H9 (cell line): ENCODE measurements at regions not wholly inside any gene's neighbourhood (a gene's known extent, or its start where the extent isn't known, plus 50 kb on each side); places are given as distances from the start of the nearest gene placed in this dataset.

Experiments
- DNase-seq: peaks from one replicate; pipeline ENCODE4 v3.0.0-alpha.2; 2017
- H2AFZ ChIP-seq: one replicate; pipeline ENCODE4 v1.6.1; 2013; ENCODE audit warnings: mild to moderate bottlenecking, low read length, control low read depth, moderate library complexity
- H2AK5ac ChIP-seq: 2 replicates; pipeline ENCODE4 v1.6.1; 2013; ENCODE audit warnings: low read length, control low read depth, mixed read lengths; ENCODE audit not compliant: insufficient read length
- H2BK120ac ChIP-seq: one replicate; pipeline ENCODE4 v1.6.1; 2013; ENCODE audit warnings: low read depth, mild to moderate bottlenecking, low read length, control low read depth, inconsistent platforms; ENCODE audit not compliant: poor library complexity, severe bottlenecking
- H2BK12ac ChIP-seq: 2 replicates; pipeline ENCODE4 v1.6.1; 2013; ENCODE audit warnings: low read length, control low read depth, mixed read lengths, low read depth; ENCODE audit not compliant: insufficient read length
- H2BK15ac ChIP-seq: 2 replicates; pipeline ENCODE4 v1.6.1; 2013; ENCODE audit warnings: low read depth, low read length, control low read depth
- H2BK20ac ChIP-seq: one replicate; pipeline ENCODE4 v1.6.1; 2013; ENCODE audit warnings: low read depth, mild to moderate bottlenecking, low read length, control low read depth, inconsistent platforms; ENCODE audit not compliant: poor library complexity, severe bottlenecking
- H2BK5ac ChIP-seq: 2 replicates; pipeline ENCODE4 v1.6.1; 2013; ENCODE audit warnings: low read length, control low read depth, mixed read lengths; ENCODE audit not compliant: insufficient read length
- H3K14ac ChIP-seq: 2 replicates; pipeline ENCODE4 v1.6.1; 2013; ENCODE audit warnings: low read length, control low read depth; ENCODE audit not compliant: insufficient read depth
- H3K18ac ChIP-seq: 2 replicates; pipeline ENCODE4 v1.6.1; 2013; ENCODE audit warnings: low read depth, mild to moderate bottlenecking, mixed read lengths, low read length, control low read depth; ENCODE audit not compliant: insufficient read length
- H3K23ac ChIP-seq: 2 replicates; pipeline ENCODE4 v1.6.1; 2013; ENCODE audit warnings: low read length, control low read depth, mixed read lengths, low read depth; ENCODE audit not compliant: insufficient read length
- H3K23me2 ChIP-seq: 2 replicates; pipeline ENCODE4 v1.6.1; 2013; ENCODE audit warnings: low read depth, mild to moderate bottlenecking, mixed read lengths, low read length, control low read depth; ENCODE audit not compliant: insufficient read length, poor library complexity, severe bottlenecking
- H3K27ac ChIP-seq: 2 replicates; pipeline ENCODE4 v1.5.1; 2013; ENCODE audit warnings: low read length, control low read depth, mixed read lengths, low read depth; ENCODE audit not compliant: insufficient read length
- H3K27me3 ChIP-seq: 2 replicates; pipeline ENCODE4 v1.6.1; 2013; ENCODE audit warnings: low read length, control low read depth, inconsistent platforms; ENCODE audit not compliant: insufficient read depth
- H3K4ac ChIP-seq: 2 replicates; pipeline ENCODE4 v1.6.1; 2013; ENCODE audit warnings: low read depth, mild to moderate bottlenecking, control low read depth, inconsistent platforms, low read length, moderate library complexity
- H3K4me1 ChIP-seq: 2 replicates; pipeline ENCODE4 v1.6.1; 2013; ENCODE audit warnings: low read length, control low read depth, inconsistent platforms; ENCODE audit not compliant: insufficient read depth
- H3K4me2 ChIP-seq: 2 replicates; pipeline ENCODE4 v1.6.1; 2013; ENCODE audit warnings: low read length, control low read depth, mixed read lengths; ENCODE audit not compliant: insufficient read length, insufficient read depth
- H3K56ac ChIP-seq: 2 replicates; pipeline ENCODE4 v1.6.1; 2013; ENCODE audit warnings: low read depth, mild to moderate bottlenecking, mixed read lengths, low read length, control low read depth; ENCODE audit not compliant: insufficient read length
- H3K79me1 ChIP-seq: 2 replicates; pipeline ENCODE4 v1.6.1; 2013; ENCODE audit warnings: low read depth, mild to moderate bottlenecking, moderate library complexity, low read length, control low read depth, inconsistent platforms; ENCODE audit not compliant: insufficient read depth, poor library complexity, severe bottlenecking
- H3K79me2 ChIP-seq: 2 replicates; pipeline ENCODE4 v1.6.1; 2013; ENCODE audit warnings: low read length, control low read depth, inconsistent platforms; ENCODE audit not compliant: insufficient read depth
- H3K9ac ChIP-seq: 2 replicates; pipeline ENCODE4 v1.6.1; 2013; ENCODE audit warnings: low read length, control low read depth, mixed read lengths; ENCODE audit not compliant: insufficient read length; ENCODE audit errors: extremely low read depth
- H3K9me3 ChIP-seq: one replicate; pipeline ENCODE4 v1.6.1; 2013; ENCODE audit warnings: low read depth, low read length, inconsistent platforms; ENCODE audit not compliant: control insufficient read depth
- H3T11ph ChIP-seq: one replicate; pipeline ENCODE4 v1.6.1; 2013; ENCODE audit warnings: mild to moderate bottlenecking, low read length, control low read depth, inconsistent platforms
- H4K20me1 ChIP-seq: one replicate; pipeline ENCODE4 v1.6.1; 2013; ENCODE audit not compliant: control insufficient read depth, insufficient read length, insufficient read depth
- H4K5ac ChIP-seq: 2 replicates; pipeline ENCODE4 v1.6.1; 2013; ENCODE audit warnings: low read depth, mild to moderate bottlenecking, mixed read lengths, low read length, control low read depth; ENCODE audit not compliant: insufficient read length
- H4K8ac ChIP-seq: replicated peaks from 2 replicates; pipeline ENCODE4 v1.6.1; 2013; ENCODE audit warnings: low read length, control low read depth, mixed read lengths, low read depth; ENCODE audit not compliant: insufficient read length
- H4K91ac ChIP-seq: 2 replicates; pipeline ENCODE4 v1.6.1; 2013; ENCODE audit warnings: low read depth, mild to moderate bottlenecking, moderate library complexity, mixed read lengths, low read length, control low read depth; ENCODE audit not compliant: insufficient read length
- H3K27ac Mint-ChIP-seq, 3 experiments: 2 replicates in 2 of 3; 3 replicates in 1 of 3; pipeline ENCODE4 v1.8.0; 2020 to 2021; ENCODE audit warnings: mixed read lengths in 3 of 3, mild to moderate bottlenecking in 1 of 3, moderate library complexity in 1 of 3
- H3K27me3 Mint-ChIP-seq: 2 replicates; pipeline ENCODE4 v1.8.0; 2021; ENCODE audit warnings: low read depth, mild to moderate bottlenecking, moderate library complexity, mixed read lengths
- H3K36me3 Mint-ChIP-seq, 3 experiments: 2 replicates in 2 of 3; 3 replicates in 1 of 3; pipeline ENCODE4 v1.8.0; 2020 to 2021; ENCODE audit warnings: low read depth in 3 of 3, mixed read lengths in 3 of 3; ENCODE audit not compliant: insufficient read depth in 1 of 3
- H3K4me1 Mint-ChIP-seq, 2 experiments: 2 replicates each; pipeline ENCODE4 v1.8.0; 2020; ENCODE audit warnings: mixed read lengths in 2 of 2
- H3K4me3 Mint-ChIP-seq, 2 experiments: 2 replicates in 1 of 2; 3 replicates in 1 of 2; pipeline ENCODE4 v1.8.0; 2020 to 2021; ENCODE audit warnings: mild to moderate bottlenecking in 2 of 2, mixed read lengths in 2 of 2, moderate library complexity in 1 of 2
- H3K9me3 Mint-ChIP-seq, 2 experiments: 2 replicates in 1 of 2; 3 replicates in 1 of 2; pipeline ENCODE4 v1.8.0; 2020; ENCODE audit warnings: mild to moderate bottlenecking in 2 of 2, mixed read lengths in 2 of 2, moderate library complexity in 1 of 2
- WGBS: extraction: QIAGEN DNeasy Blood & Tissue Kit; methylation state at CpG from one replicate; pipeline ENCODE4 v1.1.7; 2013; ENCODE audit warnings: missing lambda C conversion rate, low lambda C conversion rate, mixed read lengths; ENCODE audit not compliant: insufficient read length; ENCODE audit errors: extremely low coverage; 5-methylcytosine and 5-hydroxymethylcytosine counted together
- TF ChIP-seq, protein P1 (sequence below): fragments of 200-600 bp; sonication (generic); conservative IDR thresholded peaks from 3 replicates; pipeline ENCODE4 v1.8.0; 2021; ENCODE audit warnings: antibody characterized with exemption, mild to moderate bottlenecking

DNA sequence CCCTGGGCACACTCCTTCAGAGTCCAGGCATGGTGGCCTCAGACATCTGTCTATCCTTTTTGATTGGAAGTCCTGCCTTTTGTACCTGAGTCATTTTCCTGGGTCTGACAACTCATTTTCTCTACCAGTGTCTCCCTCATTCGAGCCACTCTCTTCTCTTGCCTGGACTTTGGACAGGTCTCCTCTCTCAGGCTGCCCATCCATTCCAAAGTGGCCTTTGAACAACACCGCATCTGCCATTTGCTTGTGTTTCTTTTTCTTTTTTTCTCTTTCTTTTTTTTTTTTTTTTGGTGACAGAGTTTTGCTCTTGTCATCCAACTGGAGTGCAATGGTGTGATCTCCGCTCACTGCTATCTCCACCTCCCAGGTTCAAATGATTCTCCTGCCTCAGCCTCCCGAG lies 142.1 kb upstream of the COBL start:
- no peak overlapping the region for H2BK5ac ChIP-seq
- no peak overlapping the region for H3K4me3 Mint-ChIP-seq
- no peak overlapping the region for H3T11ph ChIP-seq
- H3K27ac ChIP-seq: no peak overlapping the region
- H2AK5ac ChIP-seq: no peak overlapping the region
- H3K14ac ChIP-seq: no peak overlapping the region
- H4K8ac ChIP-seq: no peak overlapping the region
- no peak overlapping the region for H2BK15ac ChIP-seq
- H3K23ac ChIP-seq: no peak overlapping the region
- WGBS: no CpG with 5 or more reads among the region's 4 CpGs
- peaks cover 0 to 3% (median 0%) of the 10 kb centered on the region in 3 experiments; a peak in 1 of 7 replicates for H3K36me3 Mint-ChIP-seq
- H3K4me1 ChIP-seq: peaks cover 2% of the 10 kb centered on the region; the same call in 1 of the 2 replicates
- H3K9ac ChIP-seq: no peak overlapping the region
- H3K27me3 Mint-ChIP-seq: peaks cover 14% of the 10 kb centered on the region
- H3K56ac ChIP-seq: no peak overlapping the region
- TF ChIP-seq, protein P1, sequence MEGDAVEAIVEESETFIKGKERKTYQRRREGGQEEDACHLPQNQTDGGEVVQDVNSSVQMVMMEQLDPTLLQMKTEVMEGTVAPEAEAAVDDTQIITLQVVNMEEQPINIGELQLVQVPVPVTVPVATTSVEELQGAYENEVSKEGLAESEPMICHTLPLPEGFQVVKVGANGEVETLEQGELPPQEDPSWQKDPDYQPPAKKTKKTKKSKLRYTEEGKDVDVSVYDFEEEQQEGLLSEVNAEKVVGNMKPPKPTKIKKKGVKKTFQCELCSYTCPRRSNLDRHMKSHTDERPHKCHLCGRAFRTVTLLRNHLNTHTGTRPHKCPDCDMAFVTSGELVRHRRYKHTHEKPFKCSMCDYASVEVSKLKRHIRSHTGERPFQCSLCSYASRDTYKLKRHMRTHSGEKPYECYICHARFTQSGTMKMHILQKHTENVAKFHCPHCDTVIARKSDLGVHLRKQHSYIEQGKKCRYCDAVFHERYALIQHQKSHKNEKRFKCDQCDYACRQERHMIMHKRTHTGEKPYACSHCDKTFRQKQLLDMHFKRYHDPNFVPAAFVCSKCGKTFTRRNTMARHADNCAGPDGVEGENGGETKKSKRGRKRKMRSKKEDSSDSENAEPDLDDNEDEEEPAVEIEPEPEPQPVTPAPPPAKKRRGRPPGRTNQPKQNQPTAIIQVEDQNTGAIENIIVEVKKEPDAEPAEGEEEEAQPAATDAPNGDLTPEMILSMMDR: no peak
- H4K5ac ChIP-seq: no peak overlapping the region
- no peak overlapping the region for H4K91ac ChIP-seq
- no peak overlapping the region for H2BK12ac ChIP-seq
- H3K4me2 ChIP-seq: no peak overlapping the region
- H2BK20ac ChIP-seq: no peak overlapping the region
- peaks cover 41 to 45% of the 10 kb centered on the region in 2 experiments for H3K4me1 Mint-ChIP-seq
- H3K27ac Mint-ChIP-seq: no peak overlapping the region; a peak in 1 of 7 replicates
- no peaks in the 10 kb centered on the region for H4K20me1 ChIP-seq
- H3K79me1 ChIP-seq: no peaks in the 10 kb centered on the region
- H2AFZ ChIP-seq: no peak overlapping the region
- no peak overlapping the region for H2BK120ac ChIP-seq
- H3K4ac ChIP-seq: no peak overlapping the region
- H3K27me3 ChIP-seq: no peaks in the 10 kb centered on the region
- no peaks in the 10 kb centered on the region for H3K79me2 ChIP-seq
- no peaks in the 10 kb centered on the region for H3K23me2 ChIP-seq
- no peak overlapping the region for H3K18ac ChIP-seq
- no peak for DNase-seq
- H3K9me3 Mint-ChIP-seq: no peaks in the 10 kb centered on the region
- H3K9me3 ChIP-seq: no peaks in the 10 kb centered on the region
